WTC11 (cell line): ENCODE measurements at regions not wholly inside any gene's neighbourhood (a gene's known extent, or its start where the extent isn't known, plus 50 kb on each side); places are given as distances from the start of the nearest gene placed in this dataset.

Experiments
- ATAC-seq: fragments of 200-7000 bp; cut with Tn5 transposase; 2 replicates; pipeline ENCODE4 v1.10.0; 2021; ENCODE audit warnings: mild to moderate bottlenecking, moderate library complexity
- CTCF ChIA-PET: fragments of 300-600 bp; sonication (Branson Sonifier 250); formaldehyde crosslinking; loops from one replicate; lab custom pipeline; 2021; ENCODE audit warnings: antibody characterized with exemption; lab: Charles Lee
- POLR2A ChIA-PET: fragments of 350-600 bp; sonication (Branson Sonifier 250); formaldehyde crosslinking; loops from one replicate; lab custom pipeline; 2021; ENCODE audit warnings: antibody characterized with exemption; lab: Charles Lee
- DNase-seq: peaks from one replicate; pipeline ENCODE4 v3.0.0; 2021; ENCODE audit warnings: low spot score
- H3K27ac Mint-ChIP-seq: 2 replicates; pipeline ENCODE4 v1.8.0; 2021; ENCODE audit warnings: mixed read lengths
- H3K27me3 Mint-ChIP-seq: 2 replicates; pipeline ENCODE4 v1.8.0; 2021; ENCODE audit warnings: low read depth, mild to moderate bottlenecking, moderate library complexity, mixed read lengths
- H3K36me3 Mint-ChIP-seq: 2 replicates; pipeline ENCODE4 v1.8.0; 2021; ENCODE audit warnings: mixed read lengths
- H3K4me1 Mint-ChIP-seq: 2 replicates; pipeline ENCODE4 v1.8.0; 2022; ENCODE audit warnings: mixed read lengths
- H3K4me3 Mint-ChIP-seq: 2 replicates; pipeline ENCODE4 v1.8.0; 2021; ENCODE audit warnings: mild to moderate bottlenecking, moderate library complexity, mixed read lengths
- H3K9me3 Mint-ChIP-seq: 2 replicates; pipeline ENCODE4 v1.8.0; 2021; ENCODE audit warnings: mixed read lengths
- AR ChIP-seq: fragments of 250-450 bp; sonication (Bioruptor Pico); IDR thresholded peaks from 2 replicates; pipeline ENCODE4 v1.9.0; 2021; ENCODE audit warnings: mild to moderate bottlenecking
- CREM ChIP-seq: sonication (generic); formaldehyde crosslinking; IDR thresholded peaks from 2 replicates; pipeline ENCODE4 v1.8.1; 2022; ENCODE audit warnings: mild to moderate bottlenecking, missing genetic modification reagents, moderate library complexity
- E2F5 ChIP-seq: sonication (generic); formaldehyde crosslinking; IDR thresholded peaks from 2 replicates; pipeline ENCODE4 v1.8.1; 2022; ENCODE audit warnings: mild to moderate bottlenecking, moderate library complexity, missing genetic modification reagents
- EMX1 ChIP-seq: fragments of 250-450 bp; sonication (Bioruptor Pico); IDR thresholded peaks from 2 replicates; pipeline ENCODE4 v1.8.0; 2021; ENCODE audit warnings: mild to moderate bottlenecking
- ERG ChIP-seq: fragments of 250-450 bp; sonication (Bioruptor Pico); IDR thresholded peaks from 2 replicates; pipeline ENCODE4 v1.8.0; 2021; ENCODE audit warnings: mild to moderate bottlenecking
- FOXJ3 ChIP-seq: sonication (generic); formaldehyde crosslinking; IDR thresholded peaks from 2 replicates; pipeline ENCODE4 v1.9.0; 2021; ENCODE audit warnings: missing genetic modification reagents, mild to moderate bottlenecking, borderline replicate concordance
- GRHL2 ChIP-seq: fragments of 250-450 bp; sonication (Bioruptor Pico); IDR thresholded peaks from 2 replicates; pipeline ENCODE4 v1.8.0; 2022; ENCODE audit warnings: mild to moderate bottlenecking, moderate library complexity; ENCODE audit not compliant: insufficient replicate concordance, severe bottlenecking
- KAT7 ChIP-seq: sonication (generic); formaldehyde crosslinking; IDR thresholded peaks from 2 replicates; pipeline ENCODE4 v1.8.1; 2023; ENCODE audit warnings: missing genetic modification reagents, mild to moderate bottlenecking, borderline replicate concordance
- NR1H2 ChIP-seq: sonication (generic); formaldehyde crosslinking; IDR thresholded peaks from 2 replicates; pipeline ENCODE4 v1.9.0; 2021; ENCODE audit warnings: mild to moderate bottlenecking, moderate library complexity, missing genetic modification reagents
- PRDM15 ChIP-seq: sonication (generic); formaldehyde crosslinking; IDR thresholded peaks from 2 replicates; pipeline ENCODE4 v1.8.0; 2022; ENCODE audit warnings: missing genetic modification reagents
- TCF7 ChIP-seq: sonication (generic); formaldehyde crosslinking; IDR thresholded peaks from 2 replicates; pipeline ENCODE4 v1.8.0; 2022; ENCODE audit warnings: mild to moderate bottlenecking, low read depth, missing genetic modification reagents, moderate library complexity
- TEAD4 ChIP-seq: sonication (generic); formaldehyde crosslinking; IDR thresholded peaks from 2 replicates; pipeline ENCODE4 v1.8.0; 2022; ENCODE audit warnings: mild to moderate bottlenecking, missing genetic modification reagents
- ZNF138 ChIP-seq: sonication (generic); formaldehyde crosslinking; conservative IDR thresholded peaks from 2 replicates; pipeline ENCODE4 v1.8.1; 2022; ENCODE audit warnings: mild to moderate bottlenecking, moderate library complexity, missing genetic modification reagents
- ZNF423 ChIP-seq: fragments of 250-450 bp; sonication (Bioruptor Pico); IDR thresholded peaks from 2 replicates; pipeline ENCODE4 v2.1.2; 2022; ENCODE audit warnings: mild to moderate bottlenecking, moderate library complexity
- ZNF425 ChIP-seq: fragments of 250-450 bp; sonication (Bioruptor Pico); conservative IDR thresholded peaks from 2 replicates; pipeline ENCODE4 v1.9.0; 2021; ENCODE audit warnings: mild to moderate bottlenecking

DNA sequence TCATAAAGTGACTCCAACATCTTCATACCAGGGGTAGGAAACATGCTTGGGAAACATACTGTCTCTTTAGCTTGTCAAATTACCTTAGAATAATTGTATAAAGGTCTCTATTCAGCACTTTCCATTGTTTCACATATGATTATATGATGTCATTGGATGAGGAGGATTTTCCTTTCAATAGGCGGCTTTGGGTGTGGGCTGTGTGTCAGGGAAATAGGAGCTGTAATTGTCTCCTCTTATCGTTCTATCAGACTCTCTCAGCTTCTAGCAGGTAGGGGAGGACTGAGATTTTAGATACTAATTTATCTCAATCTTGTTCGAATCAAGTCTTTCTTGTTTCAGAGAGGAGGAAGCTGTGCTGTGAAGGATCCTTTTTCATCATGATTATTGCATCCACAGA lies 179.4 kb upstream of the OLIG3 start:
- H3K9me3 Mint-ChIP-seq, result peaks cover 24% of the 10 kb centered on the region
- no peak for DNase-seq
- no peaks in the 10 kb centered on the region; the same call in 1 of the 2 replicates for H3K36me3 Mint-ChIP-seq
- no peaks in the 10 kb centered on the region for H3K4me1 Mint-ChIP-seq
- ATAC-seq, result no peak
- ChIA-PET POLR2A (no interaction called here), CTCF (no interaction called here)
- H3K4me3 Mint-ChIP-seq, result no peak overlapping the region
- no peaks in the 10 kb centered on the region; the same call in 1 of the 2 replicates for H3K27me3 Mint-ChIP-seq
- no peak for TF ChIP-seq KAT7 (CRISPR knock-in tag)
- TF ChIP-seq PRDM15 (CRISPR knock-in tag), result no peak
- no peak for TF ChIP-seq EMX1 (CRISPR knock-in tag)
- TF ChIP-seq NR1H2, result no peak
- TF ChIP-seq ZNF138 (CRISPR knock-in tag), result no peak
- no peak overlapping the region for H3K27ac Mint-ChIP-seq

DNA sequence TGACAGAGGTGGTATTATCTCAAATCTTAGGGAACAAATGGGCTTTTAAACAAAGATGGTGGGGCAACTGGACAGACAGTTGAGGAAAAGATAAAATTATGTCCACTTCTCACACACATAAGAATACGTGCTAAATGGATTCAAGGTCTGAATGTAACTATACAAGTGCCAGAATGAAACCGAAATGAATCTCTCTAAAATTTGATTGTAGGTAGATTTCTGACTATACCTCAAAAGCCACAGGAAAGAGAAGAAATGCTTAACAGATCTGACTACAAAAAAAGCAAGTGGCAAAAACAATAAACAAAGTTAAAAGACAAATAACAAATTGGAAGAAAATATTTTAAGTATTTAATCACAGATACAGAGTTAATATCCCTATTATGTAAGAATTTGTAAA lies 182.7 kb upstream of the OLIG3 start:
- no peaks in the 10 kb centered on the region; the same call in 1 of the 2 replicates for H3K36me3 Mint-ChIP-seq
- ATAC-seq (no peak), DNase-seq (no peak)
- TF ChIP-seq FOXJ3 (no peak), CREM (CRISPR knock-in tag) (no peak), AR (CRISPR knock-in tag) (no peak), TEAD4 (CRISPR knock-in tag) (no peak), ZNF423 (no peak), ZNF425 (no peak), TCF7 (no peak), E2F5 (CRISPR knock-in tag) (no peak), ERG (no peak), NR1H2 (no peak), GRHL2 (no peak)
- ChIA-PET POLR2A (no interaction called here), CTCF (no interaction called here)
- no peaks in the 10 kb centered on the region; the same call in 1 of the 2 replicates for H3K27me3 Mint-ChIP-seq
- no peak overlapping the region for H3K27ac Mint-ChIP-seq
- no peaks in the 10 kb centered on the region for H3K4me1 Mint-ChIP-seq
- peaks cover 15% of the 10 kb centered on the region for H3K9me3 Mint-ChIP-seq
- no peak overlapping the region for H3K4me3 Mint-ChIP-seq
